RWPE1 (cell line): ENCODE measurements at regions not wholly inside any gene's neighbourhood (a gene's known extent, or its start where the extent isn't known, plus 50 kb on each side); places are given as distances from the start of the nearest gene placed in this dataset.

Experiments
- CTCF ChIA-PET: fragments of 350-600 bp; sonication (Branson Sonifier 250); formaldehyde crosslinking; extraction: SDS; loops from one replicate; lab custom pipeline; 2021; lab: Yijun Ruan, JAX
- POLR2A ChIA-PET: fragments of 400-600 bp; formaldehyde crosslinking; extraction: SDS; loops from one replicate; lab custom pipeline; 2020; ENCODE audit warnings: antibody characterized with exemption; ENCODE audit not compliant: low non-redundant PET; lab: Yijun Ruan, JAX
- DNase-seq: peaks from one replicate; pipeline ENCODE4 v3.0.0; 2012; ENCODE audit warnings: low spot score
- H3K27ac ChIP-seq: fragments of 450-650 bp; 2 replicates; pipeline ENCODE4 v1.5.1; 2017
- TF ChIP-seq, protein P1 (sequence below): fragments of 450-650 bp; conservative IDR thresholded peaks from 2 replicates; pipeline ENCODE4 v1.5.1; 2017; ENCODE audit warnings: low read depth, mild to moderate bottlenecking

GRCh38 chr16:64841482-64841881 lies 280.4 kb downstream of the CDH11 start:
- no peak overlapping the region for H3K27ac ChIP-seq
- no peak for DNase-seq
- ChIA-PET CTCF (interaction anchor here (0.6 kb wide), 2 partner anchors 12 to 45 kb away, joined by 3 to 4 read pairs; no protein-coding TSS in a partner anchor), POLR2A (no interaction called here)
- TF ChIP-seq, protein P1, sequence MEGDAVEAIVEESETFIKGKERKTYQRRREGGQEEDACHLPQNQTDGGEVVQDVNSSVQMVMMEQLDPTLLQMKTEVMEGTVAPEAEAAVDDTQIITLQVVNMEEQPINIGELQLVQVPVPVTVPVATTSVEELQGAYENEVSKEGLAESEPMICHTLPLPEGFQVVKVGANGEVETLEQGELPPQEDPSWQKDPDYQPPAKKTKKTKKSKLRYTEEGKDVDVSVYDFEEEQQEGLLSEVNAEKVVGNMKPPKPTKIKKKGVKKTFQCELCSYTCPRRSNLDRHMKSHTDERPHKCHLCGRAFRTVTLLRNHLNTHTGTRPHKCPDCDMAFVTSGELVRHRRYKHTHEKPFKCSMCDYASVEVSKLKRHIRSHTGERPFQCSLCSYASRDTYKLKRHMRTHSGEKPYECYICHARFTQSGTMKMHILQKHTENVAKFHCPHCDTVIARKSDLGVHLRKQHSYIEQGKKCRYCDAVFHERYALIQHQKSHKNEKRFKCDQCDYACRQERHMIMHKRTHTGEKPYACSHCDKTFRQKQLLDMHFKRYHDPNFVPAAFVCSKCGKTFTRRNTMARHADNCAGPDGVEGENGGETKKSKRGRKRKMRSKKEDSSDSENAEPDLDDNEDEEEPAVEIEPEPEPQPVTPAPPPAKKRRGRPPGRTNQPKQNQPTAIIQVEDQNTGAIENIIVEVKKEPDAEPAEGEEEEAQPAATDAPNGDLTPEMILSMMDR: no peak

- no peak for DNase-seq
- POLR2A ChIA-PET: no interaction called here
- TF ChIP-seq, protein P1: no peak
- no peak overlapping the region for H3K27ac ChIP-seq
- CTCF ChIA-PET: interaction anchor here (0.6 kb wide), 1 partner anchor 12 kb away, joined by 3 read pairs; no protein-coding TSS in a partner anchor
These were observed 280.8 kb downstream of the CDH11 start for GRCh38 chr16:64841071-64841470.

GRCh38 chr16:64830653-64831052 lies 291.2 kb downstream of the CDH11 start:
- TF ChIP-seq, protein P1: no peak
- POLR2A ChIA-PET: no interaction called here
- no peak overlapping the region for H3K27ac ChIP-seq
- no peak for DNase-seq
- CTCF ChIA-PET: no interaction called here

DNA sequence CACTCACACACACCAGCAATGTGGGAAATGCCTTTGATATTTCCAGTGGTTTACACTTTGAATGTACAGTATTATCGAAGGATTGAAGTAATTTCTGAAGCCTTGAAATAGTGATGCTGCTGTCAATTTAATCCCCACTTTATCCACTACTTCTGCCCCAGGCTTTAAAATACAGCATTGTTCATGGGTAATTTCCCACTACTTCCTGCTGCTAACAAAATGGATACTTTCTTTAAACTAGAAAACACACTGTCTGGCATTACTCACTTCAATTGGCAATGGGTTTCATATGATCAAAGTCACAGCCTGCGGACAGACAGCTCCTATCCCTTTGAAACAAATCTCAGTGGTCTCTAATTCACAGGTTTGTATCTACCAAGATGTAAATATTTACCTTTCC lies 292.2 kb downstream of the CDH11 start:
- ChIA-PET CTCF (no interaction called here), POLR2A (no interaction called here)
- no peak for DNase-seq
- TF ChIP-seq, protein P1: no peak
- H3K27ac ChIP-seq: no peak overlapping the region

GRCh38 chr16:64826374-64826773 lies 295.5 kb downstream of the CDH11 start:
- POLR2A ChIA-PET: no interaction called here
- no peak overlapping the region for H3K27ac ChIP-seq
- no peak for DNase-seq
- TF ChIP-seq, protein P1: no peak
- CTCF ChIA-PET: no interaction called here

GRCh38 chr16:64823481-64824075 lies 298.3 kb downstream of the CDH11 start:
- CTCF ChIA-PET: no interaction called here
- no peak for DNase-seq
- POLR2A ChIA-PET: no interaction called here
- TF ChIP-seq, protein P1: no peak
- no peak overlapping the region for H3K27ac ChIP-seq
